HCT116 (cell line): ENCODE measurements at regions not wholly inside any gene's neighbourhood (a gene's known extent, or its start where the extent isn't known, plus 50 kb on each side); places are given as distances from the start of the nearest gene placed in this dataset.

ENCODE experiments used
- ATAC-seq: fragments of 200-7000 bp; cut with Tn5 transposase; 2 replicates; pipeline ENCODE4 v1.9.1; 2020; ENCODE audit warnings: mild to moderate bottlenecking, moderate library complexity
- BruUV-seq: library from RNA; stranded (reverse); fragments of 400-500 nt; replicated peaks from 2 replicates; lab custom pipeline; 2021; lab: Mats Ljungman, UMichigan
- CTCF ChIA-PET: fragments of 300-600 bp; sonication (Branson Sonifier 250); formaldehyde crosslinking; loops from one replicate; lab custom pipeline; 2021; ENCODE audit warnings: antibody characterized with exemption; lab: Charles Lee
- POLR2A ChIA-PET: fragments of 300-600, 350-600 bp; sonication (Branson Sonifier 250); formaldehyde crosslinking; loops from one replicate; lab custom pipeline; 2021; ENCODE audit warnings: antibody characterized with exemption; lab: Charles Lee
- RAD21 ChIA-PET, 2 experiments: fragments of 300-600 bp; sonication (Branson Sonifier 250); formaldehyde crosslinking; loops; one replicate each; lab custom pipeline; 2023; ENCODE audit warnings: low total read pairs in 2 of 2; ENCODE audit not compliant: uncharacterized antibody in 2 of 2, unreplicated experiment in 2 of 2, low non-redundant PET in 1 of 2; lab: Charles Lee
- DNase-seq: peaks from one replicate; pipeline ENCODE4 v3.0.0-alpha.2; 2010; ENCODE audit warnings: low read depth, low spot score
- H2AFZ ChIP-seq: fragments of 200-600 bp; shearing (Covaris generic), sonication (generic); 2 replicates; pipeline ENCODE4 v1.6.1; 2017; ENCODE audit warnings: low read depth, mixed run types, mixed read lengths, antibody characterized with exemption, low read length; ENCODE audit not compliant: poor library complexity, severe bottlenecking
- H3K27ac ChIP-seq: 2 replicates; pipeline ENCODE4 v1.5.1; 2012; ENCODE audit warnings: low read depth, low read length
- H3K27me3 ChIP-seq: fragments of 200-600 bp; sonication (generic); 2 replicates; pipeline ENCODE4 v1.6.1; 2016; ENCODE audit warnings: mixed run types, low read length, mixed read lengths; ENCODE audit not compliant: insufficient read depth
- H3K36me3 ChIP-seq, 2 experiments: fragments of 200-500 bp in 1 of 2; fragments of 200-600 bp in 1 of 2; sonication (Bioruptor generic) in 1 of 2; sonication (generic) in 1 of 2; 2 replicates each; pipeline versions ENCODE4 v1.5.1 to v1.6.1; 2014 to 2016; ENCODE audit warnings: low read length in 2 of 2, inconsistent platforms in 1 of 2, mixed read lengths in 1 of 2, mixed run types in 1 of 2; ENCODE audit not compliant: insufficient read depth in 2 of 2, control insufficient read depth in 1 of 2
- H3K4me1 ChIP-seq, 2 experiments: fragments of 200-600 bp in 1 of 2; sonication (generic) in 1 of 2; 2 replicates each; pipeline versions ENCODE4 v1.5.1 to v1.6.1; 2012 to 2017; ENCODE audit warnings: low read length in 2 of 2, inconsistent platforms in 1 of 2, mild to moderate bottlenecking in 1 of 2, mixed read lengths in 1 of 2, mixed run types in 1 of 2, moderate library complexity in 1 of 2; ENCODE audit not compliant: insufficient read depth in 2 of 2, control insufficient read depth in 1 of 2
- H3K4me2 ChIP-seq: fragments of 200-600 bp; sonication (generic); 2 replicates; pipeline ENCODE4 v1.6.1; 2017; ENCODE audit warnings: mixed run types, low read length, mixed read lengths
- H3K4me3 ChIP-seq, 2 experiments: fragments of 200-600 bp in 1 of 2; sonication (generic) in 1 of 2; replicated peaks in 1 of 2; 2 replicates each; pipeline ENCODE4 v1.5.1; 2011 to 2016; ENCODE audit warnings: low read length in 2 of 2, control low read depth in 1 of 2, low read depth in 1 of 2, mild to moderate bottlenecking in 1 of 2, mixed read lengths in 1 of 2, mixed run types in 1 of 2
- H3K79me2 ChIP-seq: fragments of 200-600 bp; sonication (generic); 2 replicates; pipeline ENCODE4 v1.6.1; 2017; ENCODE audit warnings: mild to moderate bottlenecking, mixed run types, low read length, moderate library complexity, mixed read lengths; ENCODE audit not compliant: insufficient read depth
- H3K9ac ChIP-seq: fragments of 200-600 bp; sonication (generic); 2 replicates; pipeline ENCODE4 v1.6.1; 2016; ENCODE audit warnings: low read length, mixed read lengths
- H3K9me2 ChIP-seq: fragments of 200-600 bp; sonication (generic), shearing (Covaris generic); 2 replicates; pipeline ENCODE4 v1.6.1; 2017; ENCODE audit warnings: mixed run types, mild to moderate bottlenecking, moderate library complexity; ENCODE audit not compliant: insufficient read depth
- H3K9me3 ChIP-seq, 2 experiments: fragments of 200-500 bp in 1 of 2; fragments of 200-600 bp in 1 of 2; sonication (Bioruptor generic) in 1 of 2; sonication (generic) in 1 of 2; 2 replicates each; pipeline ENCODE4 v1.6.1; 2014 to 2017; ENCODE audit warnings: low read length in 2 of 2, mixed read lengths in 2 of 2, inconsistent platforms in 1 of 2, low read depth in 1 of 2, mild to moderate bottlenecking in 1 of 2, mixed run types in 1 of 2, moderate library complexity in 1 of 2; ENCODE audit not compliant: control insufficient read depth in 1 of 2, insufficient read depth in 1 of 2
- H4K20me1 ChIP-seq: fragments of 200-600 bp; sonication (generic), shearing (Covaris generic); 2 replicates; pipeline ENCODE4 v1.6.1; 2017; ENCODE audit warnings: mixed run types, mild to moderate bottlenecking, moderate library complexity; ENCODE audit not compliant: insufficient read depth
- ATF3 ChIP-seq: IDR thresholded peaks from 2 replicates; pipeline ENCODE4 v1.6.1; 2012
- CBX3 ChIP-seq: IDR thresholded peaks from 2 replicates; pipeline ENCODE4 v1.6.1; 2012; ENCODE audit warnings: low read depth
- CEBPB ChIP-seq: IDR thresholded peaks from 2 replicates; pipeline ENCODE4 v1.6.1; 2012; ENCODE audit warnings: low read depth
- CTCF ChIP-seq, 3 experiments: fragments of 200-600 bp in 1 of 3; sonication (generic) in 1 of 3; IDR thresholded peaks in 2 of 3; conservative IDR thresholded peaks in 1 of 3; 2 replicates each; pipeline ENCODE4 v1.5.1; 2012 to 2017; ENCODE audit warnings: low read depth in 2 of 3, low read length in 2 of 3, antibody characterized with exemption in 1 of 3, borderline replicate concordance in 1 of 3, control low read depth in 1 of 3, mild to moderate bottlenecking in 1 of 3, mixed read lengths in 1 of 3, mixed run types in 1 of 3, moderate library complexity in 1 of 3; ENCODE audit not compliant: insufficient read depth in 1 of 3
- EGR1 ChIP-seq: IDR thresholded peaks from 2 replicates; pipeline ENCODE4 v1.6.1; 2012; ENCODE audit warnings: low read depth
- EZH2 ChIP-seq: fragments of 200-600 bp; sonication (generic); IDR thresholded peaks from 2 replicates; pipeline ENCODE4 v1.6.1; 2017; ENCODE audit warnings: antibody characterized with exemption, mixed run types
- EZH2phosphoT487 ChIP-seq: fragments of 200-600 bp; IDR thresholded peaks from 2 replicates; pipeline ENCODE4 v1.6.1; 2018; ENCODE audit warnings: antibody characterized with exemption, borderline replicate concordance
- MAX ChIP-seq: IDR thresholded peaks from 2 replicates; pipeline ENCODE4 v1.6.1; 2012
- POLR2A ChIP-seq: IDR thresholded peaks from 2 replicates; pipeline ENCODE4 v1.7.0; 2011; ENCODE audit warnings: borderline replicate concordance; ENCODE audit not compliant: insufficient read depth, insufficient read length; ENCODE audit errors: extremely low read depth
- POLR2AphosphoS5 ChIP-seq: IDR thresholded peaks from 2 replicates; pipeline ENCODE4 v1.6.1; 2011; ENCODE audit warnings: mild to moderate bottlenecking, low read depth, low read length, moderate library complexity
- RAD21 ChIP-seq: IDR thresholded peaks from 2 replicates; pipeline ENCODE4 v1.6.1; 2012; ENCODE audit warnings: low read depth, mild to moderate bottlenecking
- REST ChIP-seq: IDR thresholded peaks from 2 replicates; pipeline ENCODE4 v1.6.1; 2012; ENCODE audit warnings: low read depth
- SIN3A ChIP-seq: IDR thresholded peaks from 2 replicates; pipeline ENCODE4 v1.6.1; 2012; ENCODE audit warnings: low read depth
- SP1 ChIP-seq: IDR thresholded peaks from 2 replicates; pipeline ENCODE4 v1.6.1; 2012; ENCODE audit warnings: low read depth
- SRF ChIP-seq: IDR thresholded peaks from 2 replicates; pipeline ENCODE4 v1.6.1; 2012; ENCODE audit warnings: low read depth
- TCF7L2 ChIP-seq: IDR thresholded peaks from 2 replicates; pipeline ENCODE4 v1.7.0; 2011; ENCODE audit warnings: borderline replicate concordance, inconsistent platforms; ENCODE audit not compliant: insufficient read depth, insufficient read length; ENCODE audit errors: extremely low read depth
- YY1 ChIP-seq: IDR thresholded peaks from 2 replicates; pipeline ENCODE4 v1.6.1; 2011; ENCODE audit warnings: low read length, low read depth, moderate library complexity, mild to moderate bottlenecking; ENCODE audit not compliant: insufficient replicate concordance; ENCODE audit errors: extremely low read depth
- ZBTB33 ChIP-seq: IDR thresholded peaks from 2 replicates; pipeline ENCODE4 v1.6.1; 2011; ENCODE audit warnings: mild to moderate bottlenecking, low read length, moderate library complexity; ENCODE audit not compliant: insufficient replicate concordance; ENCODE audit errors: extremely low read depth
- ZFX ChIP-seq: fragments of 450-650 bp; IDR thresholded peaks from 2 replicates; pipeline ENCODE4 v1.6.1; 2017
- ZNF274 ChIP-seq: fragments of 200-500 bp; sonication (Bioruptor generic); IDR thresholded peaks from 2 replicates; pipeline ENCODE4 v1.6.1; 2014; ENCODE audit warnings: mild to moderate bottlenecking, low read depth, low read length, inconsistent platforms
- intact Hi-C: fragments of 100-400 bp; cut with micrococcal nuclease; formaldehyde crosslinking; loops from 2 replicates; pipeline ENCODE4 v1.10.0; 2022

- no peaks in the 10 kb centered on the region for H3K27me3 ChIP-seq
- CTCF ChIA-PET, result no interaction called here
- no TSS peak for BruUV-seq
- no peak overlapping the region for H3K9ac ChIP-seq
- H3K4me3 ChIP-seq, result no peak overlapping the region
- DNase-seq (no peak), ATAC-seq (no peak)
- H3K9me2 ChIP-seq, result no peaks in the 10 kb centered on the region
- H3K36me3 ChIP-seq, result no peaks in the 10 kb centered on the region
- no peak for TF ChIP-seq REST
- no peak for TF ChIP-seq ZFX
- no peak for TF ChIP-seq ATF3
- no peak for TF ChIP-seq EGR1
- no peak for TF ChIP-seq CBX3
- no peak for TF ChIP-seq SIN3A
- TF ChIP-seq POLR2AphosphoS5, result no peak
- no peak for TF ChIP-seq TCF7L2
- no peak for TF ChIP-seq SRF
- no peak for TF ChIP-seq MAX
- no peak for TF ChIP-seq CTCF (IDR thresholded peaks at IDR 0.05 in 2 of 3, conservative IDR thresholded peaks at IDR 0.05 in 1 of 3; ENCODE audit: borderline replicate concordance in 1 of 3, insufficient read depth in 1 of 3, low read depth in 2 of 3, low read length in 2 of 3)
- TF ChIP-seq ZNF274, result no peak
- no peak for TF ChIP-seq RAD21
- no peak for TF ChIP-seq POLR2A
- TF ChIP-seq EZH2phosphoT487, result no peak
- no peak for TF ChIP-seq CEBPB
- no peak for TF ChIP-seq SP1
- no peak for TF ChIP-seq ZBTB33
- TF ChIP-seq YY1, result no peak
- no peak for TF ChIP-seq EZH2
- intact Hi-C loops, result no loop called here
- H3K27ac ChIP-seq, result no peak overlapping the region
- H3K79me2 ChIP-seq, result no peaks in the 10 kb centered on the region
- RAD21 ChIA-PET, result no interaction called here
- POLR2A ChIA-PET, result no interaction called here
- H3K9me3 ChIP-seq, result no peaks in the 10 kb centered on the region
- H2AFZ ChIP-seq, result no peak overlapping the region
- H4K20me1 ChIP-seq, result no peaks in the 10 kb centered on the region
- no peak overlapping the region for H3K4me2 ChIP-seq
- peaks cover 11 to 22% of the 10 kb centered on the region in 2 experiments; a peak in 3 of 4 replicates for H3K4me1 ChIP-seq
Measured at GRCh38 chr21:35147439-35147838, 98.3 kb upstream of the RUNX1 start.
